Neuronal stem cell (in vitro differentiated cells): ENCODE measurements at regions not wholly inside any gene's neighbourhood (a gene's known extent, or its start where the extent isn't known, plus 50 kb on each side); places are given as distances from the start of the nearest gene placed in this dataset.

ENCODE experiments used
- DNase-seq: peaks from one replicate; pipeline ENCODE4 v3.0.0-alpha.2; 2013; ENCODE audit warnings: low spot score
- H2AFZ ChIP-seq: one replicate; pipeline ENCODE4 v1.6.1; 2013; ENCODE audit warnings: mild to moderate bottlenecking, low read length, inconsistent platforms
- H2AK5ac ChIP-seq: 2 replicates; pipeline ENCODE4 v1.6.1; 2013; ENCODE audit warnings: low read depth, mild to moderate bottlenecking, inconsistent platforms, low read length, moderate library complexity, mixed read lengths
- H2BK120ac ChIP-seq: 2 replicates; pipeline ENCODE4 v1.6.1; 2013; ENCODE audit warnings: low read depth, mild to moderate bottlenecking, inconsistent platforms, low read length, moderate library complexity, mixed read lengths
- H2BK12ac ChIP-seq: one replicate; pipeline ENCODE4 v1.6.1; 2013; ENCODE audit warnings: low read length, inconsistent platforms
- H2BK15ac ChIP-seq: 2 replicates; pipeline ENCODE4 v1.6.1; 2013; ENCODE audit warnings: mild to moderate bottlenecking, low read length, inconsistent platforms, mixed read lengths
- H2BK5ac ChIP-seq: one replicate; pipeline ENCODE4 v1.6.1; 2013; ENCODE audit warnings: inconsistent platforms, mild to moderate bottlenecking, low read length, moderate library complexity
- H3K14ac ChIP-seq: one replicate; pipeline ENCODE4 v1.6.1; 2013; ENCODE audit warnings: low read length, inconsistent platforms
- H3K18ac ChIP-seq: 2 replicates; pipeline ENCODE4 v1.6.1; 2013; ENCODE audit warnings: low read length, inconsistent platforms
- H3K23ac ChIP-seq: 2 replicates; pipeline ENCODE4 v1.6.1; 2013; ENCODE audit warnings: low read depth, mild to moderate bottlenecking, mixed read lengths, low read length, inconsistent platforms; ENCODE audit not compliant: poor library complexity
- H3K27ac ChIP-seq: replicated peaks from 3 replicates; pipeline ENCODE4 v1.5.1; 2013; ENCODE audit warnings: low read length, inconsistent platforms
- H3K27me3 ChIP-seq, 3 experiments: 2 replicates each; pipeline ENCODE4 v1.6.1; 2013; ENCODE audit warnings: low read length in 3 of 3, mild to moderate bottlenecking in 2 of 3, inconsistent platforms in 1 of 3, low read depth in 1 of 3, mixed read lengths in 1 of 3, moderate library complexity in 1 of 3; ENCODE audit not compliant: control insufficient read depth in 3 of 3, insufficient read depth in 3 of 3
- H3K36me3 ChIP-seq, 2 donors: replicated peaks in 1 of 2; 2 replicates each; pipeline ENCODE4 v1.6.1; 2013; ENCODE audit warnings: low read length in 2 of 2; ENCODE audit not compliant: control insufficient read depth in 2 of 2, insufficient read depth in 2 of 2
- H3K4ac ChIP-seq: 2 replicates; pipeline ENCODE4 v1.6.1; 2013; ENCODE audit warnings: inconsistent platforms, mild to moderate bottlenecking, low read length, moderate library complexity
- H3K4me1 ChIP-seq, 2 donors: 1 replicate in 1 of 2; 2 replicates in 1 of 2; pipeline ENCODE4 v1.6.1; 2013; ENCODE audit warnings: low read length in 2 of 2, low read depth in 1 of 2; ENCODE audit not compliant: control insufficient read depth in 2 of 2, insufficient read depth in 1 of 2
- H3K4me2 ChIP-seq: one replicate; pipeline ENCODE4 v1.6.1; 2013; ENCODE audit warnings: mild to moderate bottlenecking, low read length, inconsistent platforms; ENCODE audit not compliant: insufficient read depth, poor library complexity, severe bottlenecking
- H3K4me3 ChIP-seq, 2 donors: 2 replicates each; pipeline ENCODE4 v1.5.1; 2013; ENCODE audit warnings: low read length in 2 of 2, mild to moderate bottlenecking in 2 of 2, inconsistent platforms in 1 of 2, moderate library complexity in 1 of 2
- H3K79me1 ChIP-seq: one replicate; pipeline ENCODE4 v1.6.1; 2013; ENCODE audit warnings: low read depth, mild to moderate bottlenecking, inconsistent platforms, low read length, moderate library complexity
- H3K9ac ChIP-seq: one replicate; pipeline ENCODE4 v1.6.1; 2013; ENCODE audit warnings: mild to moderate bottlenecking, low read depth, low read length, inconsistent platforms; ENCODE audit not compliant: poor library complexity
- H3K9me3 ChIP-seq, 2 donors: replicated peaks in 1 of 2; 2 replicates each; pipeline versions ENCODE3 to v1.6.1; 2013; ENCODE audit warnings: low read length in 2 of 2, mild to moderate bottlenecking in 2 of 2, inconsistent platforms in 1 of 2, low read depth in 1 of 2, mixed read lengths in 1 of 2, moderate library complexity in 1 of 2; ENCODE audit not compliant: control insufficient read depth in 2 of 2, insufficient read depth in 1 of 2
- H4K8ac ChIP-seq: one replicate; pipeline ENCODE4 v1.6.1; 2013; ENCODE audit warnings: low read depth, mild to moderate bottlenecking, inconsistent platforms, low read length, moderate library complexity
- H4K91ac ChIP-seq: one replicate; pipeline ENCODE4 v1.6.1; 2013; ENCODE audit warnings: low read length, low read depth, mild to moderate bottlenecking, inconsistent platforms; ENCODE audit not compliant: poor library complexity
- WGBS, 2 donors: extraction: QIAGEN DNeasy Blood & Tissue Kit; methylation state at CpG; one replicate each; pipeline ENCODE4 v1.1.7; 2013; ENCODE audit warnings: missing lambda C conversion rate in 2 of 2, mixed read lengths in 1 of 2; ENCODE audit not compliant: insufficient read length in 2 of 2, insufficient replicate concordance in 1 of 2; ENCODE audit errors: extremely low coverage in 2 of 2; 5-methylcytosine and 5-hydroxymethylcytosine counted together

DNA sequence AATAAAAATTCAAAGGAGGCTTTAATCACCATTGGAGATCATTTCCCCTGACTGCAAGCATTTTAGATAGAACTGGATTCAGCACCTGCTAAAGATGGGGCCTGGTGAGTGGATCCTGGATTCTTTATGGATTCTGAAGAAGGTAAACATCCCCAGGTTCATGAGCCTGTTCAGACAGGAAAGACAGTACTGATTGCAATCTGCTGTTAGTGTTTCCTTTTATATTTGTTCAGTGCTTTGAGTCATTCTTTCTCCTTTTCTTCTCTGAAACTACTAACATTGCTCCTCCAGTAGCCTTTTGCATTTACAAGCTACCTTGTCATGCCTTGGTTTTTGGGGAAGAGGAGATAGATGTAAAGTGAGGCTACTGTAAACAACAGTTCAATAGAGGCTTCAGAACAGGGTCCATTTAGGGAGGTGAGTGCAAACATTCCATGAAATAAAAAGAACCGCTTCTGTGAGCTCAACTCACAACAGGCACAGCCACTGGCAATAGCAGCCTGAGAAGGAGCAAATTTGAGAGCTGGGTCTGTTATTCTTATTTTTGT is 66.4 kb upstream of the PRL start:
- DNase-seq, result no peak
- H3K9ac ChIP-seq, result no peak overlapping the region
- H3K18ac ChIP-seq, result no peak overlapping the region
- no peak overlapping the region for H4K8ac ChIP-seq
- no CpG with 5 or more reads among the region's 1 CpG for WGBS, 2 donors
- H3K14ac ChIP-seq, result no peak overlapping the region
- no peak overlapping the region for H2BK120ac ChIP-seq
- no peak overlapping the region for H2BK15ac ChIP-seq
- H3K36me3 ChIP-seq, result no peaks in the 10 kb centered on the region
- no peaks in the 10 kb centered on the region for H3K79me1 ChIP-seq
- no peak overlapping the region for H2AK5ac ChIP-seq
- H4K91ac ChIP-seq, result no peak overlapping the region
- peak overlapping the region; percentile 70 for H2AFZ ChIP-seq
- no peak overlapping the region for H2BK5ac ChIP-seq
- H3K23ac ChIP-seq, result no peak overlapping the region
- H2BK12ac ChIP-seq, result no peak overlapping the region
- peaks cover 7 to 10% of the 10 kb centered on the region in 2 donors for H3K4me1 ChIP-seq
- no peaks in the 10 kb centered on the region for H3K27me3 ChIP-seq
- H3K27ac ChIP-seq, result no peak overlapping the region
- no peak overlapping the region for H3K4me3 ChIP-seq
- no peak overlapping the region for H3K4ac ChIP-seq
- H3K4me2 ChIP-seq, result no peak overlapping the region
- peaks cover 5 to 6% of the 10 kb centered on the region in 2 donors for H3K9me3 ChIP-seq

DNA sequence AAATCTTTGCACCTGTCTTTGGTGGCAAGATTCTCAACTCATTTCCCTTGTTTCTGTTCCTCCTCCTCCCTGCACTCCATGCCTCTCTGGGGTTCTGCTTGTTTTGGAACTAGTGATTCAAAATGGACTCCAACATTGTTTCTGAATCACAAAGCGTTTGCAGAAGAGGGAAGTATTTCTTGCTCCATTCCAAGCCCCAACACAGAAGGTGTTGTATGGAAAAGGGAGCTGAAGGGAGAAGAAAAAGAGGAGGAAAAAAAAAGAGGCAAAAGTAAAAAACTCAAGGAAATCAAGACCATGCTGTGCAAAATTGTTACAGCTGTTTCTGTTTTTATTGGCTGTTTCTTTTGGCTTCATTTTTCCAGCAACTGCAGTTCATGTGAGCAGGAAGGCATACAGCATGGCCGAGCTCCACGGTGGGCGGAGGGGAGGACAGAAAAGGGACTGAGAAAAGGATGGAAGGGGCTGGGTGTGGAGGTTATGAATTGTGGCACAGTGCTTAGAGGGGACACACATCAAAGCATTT is 66.9 kb upstream of the PRL start:
- Histone ChIP-seq H2AK5ac (no peak overlapping the region), H3K36me3 (no peaks in the 10 kb centered on the region), H3K9me3 (peaks cover 5 to 6% of the 10 kb centered on the region in 2 donors), H3K79me1 (no peaks in the 10 kb centered on the region), H4K8ac (no peak overlapping the region), H3K18ac (no peak overlapping the region), H3K4me2 (no peak overlapping the region), H3K4ac (no peak overlapping the region), H2BK12ac (no peak overlapping the region), H3K27me3 (no peaks in the 10 kb centered on the region), H3K14ac (no peak overlapping the region), H4K91ac (no peak overlapping the region), H2BK15ac (no peak overlapping the region), H2BK120ac (no peak overlapping the region), H3K4me3 (no peak overlapping the region), H3K23ac (no peak overlapping the region), H2AFZ (peak overlapping the region; percentile 70), H3K4me1 (peaks cover 7 to 10% of the 10 kb centered on the region in 2 donors), H2BK5ac (no peak overlapping the region), H3K27ac (no peak overlapping the region), H3K9ac (no peak overlapping the region)
- DNase-seq, result no peak
- no CpG with 5 or more reads among the region's 4 CpGs for WGBS, 2 donors

DNA sequence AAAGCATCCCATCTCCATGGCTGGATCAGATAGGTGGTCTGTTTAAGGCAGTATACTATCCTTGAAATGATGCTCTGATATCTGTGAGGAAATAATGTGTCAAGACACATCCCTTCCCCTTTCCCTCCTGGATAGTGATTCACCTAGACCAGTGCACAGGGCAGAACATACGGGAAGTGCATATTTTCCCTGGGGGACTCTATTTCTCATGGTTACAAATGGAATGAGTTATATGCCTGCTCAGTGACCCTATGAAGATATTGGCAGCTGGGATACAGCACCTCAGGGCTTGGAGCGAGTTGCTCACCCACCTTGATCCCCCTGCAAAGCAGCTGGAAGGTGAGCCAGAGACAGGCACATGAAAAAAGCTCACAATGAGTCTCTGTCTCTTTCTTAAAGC is 67.5 kb upstream of the PRL start:
- no peak overlapping the region for H3K18ac ChIP-seq
- no peak overlapping the region for H2AK5ac ChIP-seq
- no peak overlapping the region for H4K91ac ChIP-seq
- H3K4me3 ChIP-seq, result no peak overlapping the region
- H4K8ac ChIP-seq, result no peak overlapping the region
- no peak overlapping the region for H2BK5ac ChIP-seq
- no peak overlapping the region for H3K4me2 ChIP-seq
- no peak overlapping the region for H3K4ac ChIP-seq
- H3K27me3 ChIP-seq, result no peaks in the 10 kb centered on the region
- no peak for DNase-seq
- H2BK120ac ChIP-seq, result no peak overlapping the region
- H3K79me1 ChIP-seq, result no peaks in the 10 kb centered on the region
- H3K9ac ChIP-seq, result no peak overlapping the region
- H2BK15ac ChIP-seq, result no peak overlapping the region
- peaks cover 5 to 6% of the 10 kb centered on the region in 2 donors for H3K9me3 ChIP-seq
- no peak overlapping the region for H3K23ac ChIP-seq
- no peaks in the 10 kb centered on the region for H3K36me3 ChIP-seq
- H2BK12ac ChIP-seq, result no peak overlapping the region
- WGBS, 2 donors, result no CpG with 5 or more reads among the region's 2 CpGs
- no peak overlapping the region for H3K27ac ChIP-seq
- peak overlapping the region; percentile 70 for H2AFZ ChIP-seq
- no peak overlapping the region for H3K14ac ChIP-seq
- peaks cover 7 to 10% of the 10 kb centered on the region in 2 donors for H3K4me1 ChIP-seq

DNA sequence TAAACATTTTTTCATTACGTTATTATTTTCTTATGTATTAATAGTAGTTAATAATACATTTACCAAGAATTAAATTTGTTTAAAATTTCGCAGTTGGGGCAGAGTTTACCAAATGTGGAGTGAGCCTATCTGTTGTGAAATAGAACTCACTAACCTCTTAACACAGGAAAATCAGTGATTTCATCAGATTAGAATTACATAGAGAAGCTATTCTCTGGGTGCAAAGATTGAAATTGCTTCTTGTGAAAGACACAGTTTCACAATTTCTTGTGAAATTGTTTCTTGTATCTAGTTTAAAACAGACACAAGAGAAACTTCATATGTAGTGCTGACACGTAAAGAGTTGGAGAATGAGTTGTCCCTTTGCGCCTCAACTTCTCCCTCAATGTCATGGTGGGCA is 69.4 kb upstream of the PRL start:
- no peaks in the 10 kb centered on the region for H3K36me3 ChIP-seq
- peaks cover 4 to 5% of the 10 kb centered on the region in 2 donors for H3K9me3 ChIP-seq
- H4K91ac ChIP-seq, result no peak overlapping the region
- H2BK5ac ChIP-seq, result no peak overlapping the region
- H2BK12ac ChIP-seq, result no peak overlapping the region
- no peak overlapping the region for H3K23ac ChIP-seq
- no peak for DNase-seq
- no peak overlapping the region for H2BK120ac ChIP-seq
- no peak overlapping the region for H2AFZ ChIP-seq
- H3K79me1 ChIP-seq, result no peaks in the 10 kb centered on the region
- H3K9ac ChIP-seq, result no peak overlapping the region
- no peaks in the 10 kb centered on the region for H3K27me3 ChIP-seq
- H2BK15ac ChIP-seq, result no peak overlapping the region
- H2AK5ac ChIP-seq, result no peak overlapping the region
- H4K8ac ChIP-seq, result no peak overlapping the region
- H3K4me3 ChIP-seq, result no peak overlapping the region
- no peak overlapping the region for H3K27ac ChIP-seq
- no peak overlapping the region for H3K18ac ChIP-seq
- H3K4ac ChIP-seq, result no peak overlapping the region
- H3K4me1 ChIP-seq, result peaks cover 7 to 10% of the 10 kb centered on the region in 2 donors
- no peak overlapping the region for H3K4me2 ChIP-seq
- no peak overlapping the region for H3K14ac ChIP-seq
- WGBS, 2 donors, result no CpG with 5 or more reads among the region's 4 CpGs
